GM21381 (cell line): ENCODE measurements at regions not wholly inside any gene's neighbourhood (a gene's known extent, or its start where the extent isn't known, plus 50 kb on each side); places are given as distances from the start of the nearest gene placed in this dataset.
"Not testable (repeated sequence)": the region's sequence is repeated elsewhere in the genome, so short reads cannot be mapped to it uniquely, and the experiment has no call there.

Source experiments
- ATAC-seq: cut with Tn5 transposase; IDR thresholded peaks from one replicate; pipeline ENCODE4 v1.9.1; 2021; ENCODE audit warnings: mild to moderate bottlenecking, moderate library complexity; ENCODE audit not compliant: unreplicated experiment

GRCh38 chr16:17945080-17945601 lies 391.4 kb downstream of the NPIPA8 start:
- no peak for ATAC-seq

DNA sequence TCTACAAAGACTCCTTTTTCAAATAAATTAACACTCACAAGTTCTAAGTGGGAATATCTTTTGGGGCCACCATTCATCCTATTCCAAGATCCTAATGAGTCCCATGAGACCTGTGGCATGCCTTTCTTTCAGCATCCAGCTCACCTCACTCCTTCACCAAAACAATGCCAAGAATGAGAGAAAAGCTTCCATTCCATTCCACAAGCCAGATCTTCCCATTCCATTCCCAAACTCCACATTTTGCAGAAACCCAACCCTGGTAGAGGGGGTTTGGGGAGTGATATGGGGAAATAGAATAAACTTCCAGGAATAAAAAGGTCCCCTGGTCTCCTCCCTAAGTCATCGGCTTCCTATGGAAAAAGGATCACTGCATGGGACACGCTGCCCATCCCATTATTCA lies 392.2 kb downstream of the NPIPA8 start:
- no peak for ATAC-seq

GRCh38 chr16:17942067-17942466 lies 394.5 kb downstream of the NPIPA8 start:
- ATAC-seq: no peak

DNA sequence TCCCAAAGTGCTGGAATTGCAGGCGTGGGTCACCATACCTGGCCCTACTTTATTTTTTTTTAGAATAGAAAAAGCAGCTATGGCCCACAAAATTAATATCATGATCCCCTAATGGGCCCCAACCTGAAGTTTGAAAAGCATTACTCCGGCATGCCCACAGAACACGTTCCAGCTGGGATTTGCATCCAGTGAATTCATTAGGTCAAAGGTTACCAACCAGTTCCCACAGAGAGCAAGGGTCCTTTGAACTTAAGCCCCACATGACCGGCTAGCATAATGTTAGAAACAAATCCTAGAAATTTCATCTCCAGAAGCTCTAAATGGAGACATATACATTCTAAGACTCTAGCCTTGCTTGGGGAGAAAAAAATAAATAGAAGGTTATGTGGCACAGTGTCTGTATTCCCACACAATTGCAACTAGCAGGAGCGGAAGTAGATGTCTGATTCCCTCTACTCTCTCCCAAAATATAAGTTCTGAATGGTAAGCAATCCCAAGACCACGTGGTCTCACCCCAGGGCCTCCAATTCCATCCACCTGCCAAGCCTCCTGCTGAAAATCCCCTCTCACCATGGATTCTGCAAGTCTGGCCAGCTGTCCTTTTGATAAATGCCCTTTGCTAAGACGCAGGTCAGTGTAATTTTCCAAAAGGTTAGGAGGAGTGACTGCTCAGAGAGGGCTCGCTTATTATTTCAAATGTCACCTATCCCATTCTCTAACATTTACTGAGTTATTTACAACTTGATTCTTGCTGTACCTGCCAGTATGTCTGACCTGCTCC lies 395.8 kb downstream of the NPIPA8 start:
- no peak for ATAC-seq

GRCh38 chr16:17939723-17940122 lies 396.8 kb downstream of the NPIPA8 start:
- peak; percentile 60 for ATAC-seq

- peak; percentile 62 for ATAC-seq
These were observed 397.4 kb downstream of the NPIPA8 start for GRCh38 chr16:17939122-17939536.

DNA sequence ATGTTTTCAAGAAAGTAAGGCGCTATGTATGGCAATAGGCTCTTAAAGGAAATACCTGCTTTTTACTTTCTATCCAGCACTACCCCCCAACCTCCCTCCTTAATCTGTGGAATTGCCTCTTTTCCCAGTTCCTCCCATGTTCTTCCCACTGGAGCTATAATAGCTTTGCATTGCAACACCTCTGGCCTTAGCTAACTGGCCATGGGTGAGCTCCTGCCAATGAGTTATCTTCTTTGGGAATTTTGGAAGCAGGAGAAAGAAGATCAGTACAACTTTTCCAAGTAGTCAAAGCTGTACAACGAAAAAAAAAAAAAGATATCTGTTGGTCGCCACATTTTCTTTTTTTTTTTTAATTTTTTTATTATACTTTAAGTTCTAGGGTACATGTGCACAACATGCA lies 398.0 kb downstream of the NPIPA8 start:
- no peak for ATAC-seq

DNA sequence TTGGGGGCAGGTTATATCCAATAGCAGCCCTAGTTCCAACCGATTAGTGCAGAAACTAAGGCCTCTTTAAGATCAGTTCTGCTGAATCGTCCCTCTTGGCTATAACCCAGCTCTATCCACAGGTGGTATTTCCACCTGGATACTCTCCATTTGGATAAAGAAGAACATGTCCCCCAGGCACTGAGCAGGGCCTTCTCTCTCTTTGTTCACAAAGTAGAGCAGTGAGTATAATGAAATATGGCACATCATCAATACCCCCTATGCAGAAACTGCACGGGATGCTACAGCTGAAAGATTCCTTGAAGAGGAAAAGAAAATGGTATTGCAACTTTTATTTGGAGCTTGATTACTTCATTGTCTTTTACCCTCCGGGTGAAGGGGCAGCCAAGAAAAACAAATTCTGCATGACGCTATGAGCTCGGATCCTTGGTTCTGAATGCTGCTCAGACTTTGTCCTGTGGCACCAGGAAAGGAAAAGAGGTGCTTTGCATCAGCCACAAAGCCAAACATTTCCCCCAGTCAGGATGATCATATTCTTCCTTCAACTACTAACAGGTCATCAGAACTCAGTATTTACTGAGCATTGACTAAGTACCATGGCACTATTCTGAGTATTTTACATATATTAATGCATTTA lies 399.7 kb downstream of the NPIPA8 start:
- no peak for ATAC-seq

DNA sequence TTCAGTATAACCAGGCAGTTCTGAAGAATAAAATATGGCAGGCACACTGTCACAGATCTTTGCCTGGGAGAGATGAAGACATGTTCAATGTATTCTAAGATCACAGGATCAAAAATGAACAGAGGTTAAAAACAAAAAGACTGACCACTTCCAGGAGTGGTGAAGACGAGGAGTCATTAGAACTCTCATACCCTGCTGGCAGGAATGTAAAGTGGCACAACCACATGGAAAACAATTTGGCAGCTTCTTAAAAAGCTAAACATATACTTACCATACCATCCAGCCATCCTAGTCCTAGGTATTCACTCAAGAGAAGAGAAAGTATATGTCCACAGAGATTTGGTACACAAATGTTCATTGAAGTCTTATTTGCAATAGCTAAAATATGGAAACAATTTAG lies 406.3 kb downstream of the NPIPA8 start:
- ATAC-seq: no peak

DNA sequence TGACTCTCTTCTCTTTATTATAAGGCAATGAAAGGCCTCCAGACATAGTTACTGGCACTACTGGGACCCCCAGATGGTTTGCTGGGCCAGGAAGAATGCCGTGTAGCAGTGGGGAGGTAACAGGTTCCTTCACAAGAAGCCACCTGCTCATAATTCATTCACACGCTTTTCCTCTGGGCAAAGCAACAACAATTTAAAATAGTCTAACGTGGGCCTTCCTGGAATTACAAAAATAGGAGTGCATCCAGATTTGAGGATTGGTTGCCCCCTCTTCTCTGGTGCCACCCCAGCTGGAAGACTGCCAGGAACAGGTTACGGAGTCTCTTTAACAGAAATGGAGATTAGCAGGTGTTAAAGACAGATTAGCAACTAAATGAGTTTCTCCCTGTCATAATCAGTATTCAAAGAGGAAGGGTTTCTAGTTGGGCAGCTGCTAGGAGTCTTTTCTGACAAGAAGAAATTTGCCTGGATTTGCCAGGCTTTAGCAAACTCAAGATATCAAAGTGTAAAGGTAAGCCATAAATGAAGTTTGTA lies 409.6 kb downstream of the NPIPA8 start:
- no peak for ATAC-seq

- ATAC-seq: no peak
These were observed 410.1 kb downstream of the NPIPA8 start for GRCh38 chr16:17926461-17926860.

DNA sequence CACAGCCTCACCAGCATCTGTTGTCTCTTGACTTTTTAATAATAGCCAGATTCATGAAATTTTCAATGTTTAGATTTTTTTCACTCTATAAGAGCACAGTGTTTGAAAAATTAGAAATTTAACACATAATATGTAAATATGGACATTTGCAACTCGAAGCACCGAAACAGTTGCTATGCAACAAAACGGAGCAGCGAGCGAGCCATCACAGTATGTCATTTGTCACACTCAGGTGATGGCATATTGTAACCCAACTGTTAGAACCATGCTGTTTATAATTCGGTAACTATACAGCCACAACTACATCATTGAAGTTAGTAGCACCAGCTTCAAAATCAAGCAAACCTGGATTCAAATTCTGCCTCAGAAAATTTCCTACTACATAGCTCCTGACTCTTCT lies 410.8 kb downstream of the NPIPA8 start:
- ATAC-seq: no peak

- no peak for ATAC-seq
These were observed 415.1 kb downstream of the NPIPA8 start for GRCh38 chr16:17921357-17921978.

- ATAC-seq: no peak
These were observed 419.1 kb downstream of the NPIPA8 start for GRCh38 chr16:17917316-17918019.

DNA sequence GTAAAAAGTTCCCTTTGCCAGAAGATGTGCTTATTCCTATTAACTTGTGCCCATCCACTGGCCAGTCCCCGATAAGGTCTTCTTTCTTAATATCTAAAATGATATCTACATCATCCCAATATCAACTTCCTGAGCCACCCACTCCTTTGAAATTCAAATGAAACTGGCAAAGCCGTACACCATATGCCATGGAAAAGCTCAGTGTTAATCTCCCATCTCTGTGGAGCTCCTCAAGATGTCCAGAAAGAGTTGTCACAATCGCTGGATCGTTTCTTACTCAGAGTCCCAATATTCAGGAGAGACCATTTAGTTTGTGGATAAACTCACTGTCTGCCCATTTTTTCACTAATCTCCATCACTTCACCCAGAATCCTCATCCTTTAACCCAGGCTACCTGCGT lies 420.7 kb downstream of the NPIPA8 start:
- ATAC-seq: no peak

- ATAC-seq: no peak
These were observed 422.4 kb downstream of the NPIPA8 start for GRCh38 chr16:17914168-17914567.

GRCh38 chr16:17911578-17911977 lies 425.0 kb downstream of the NPIPA8 start:
- not testable (repeated sequence) for ATAC-seq

- not testable (repeated sequence) for ATAC-seq
These were observed 429.9 kb downstream of the NPIPA8 start for GRCh38 chr16:17906626-17907025.

DNA sequence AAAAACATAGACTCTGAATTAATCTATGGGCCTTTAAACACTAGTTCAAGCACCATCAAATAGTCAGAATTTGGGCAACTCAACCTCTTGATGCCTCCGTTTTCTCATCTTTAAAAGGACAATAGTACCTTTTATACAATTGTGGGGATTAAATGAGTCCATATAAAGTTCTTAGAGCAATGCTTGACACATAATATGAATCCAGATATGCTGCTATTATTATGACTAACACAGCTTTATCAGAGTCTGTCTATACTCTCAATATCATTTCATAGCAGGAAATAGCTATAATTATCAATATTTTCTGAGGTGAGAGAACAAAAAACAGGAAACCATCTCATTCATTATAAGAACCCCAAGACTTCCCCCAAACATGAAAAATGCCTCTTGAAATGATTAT lies 430.5 kb upstream of the XYLT1 start:
- ATAC-seq: no peak

GRCh38 chr16:17899141-17899540 lies 428.4 kb upstream of the XYLT1 start:
- ATAC-seq: no peak

- ATAC-seq: no peak
These were observed 417.2 kb upstream of the XYLT1 start for GRCh38 chr16:17887963-17888362.
